Astrocyte of the hippocampus (primary cell): ENCODE measurements at regions not wholly inside any gene's neighbourhood (a gene's known extent, or its start where the extent isn't known, plus 50 kb on each side); places are given as distances from the start of the nearest gene placed in this dataset.
A peak's percentile ranks its signal among the peaks of the same experiment; 100 is the strongest.

Experiments used
- DNase-seq: peaks from one replicate; pipeline ENCODE4 v3.0.0; 2011; ENCODE audit warnings: low read depth, low spot score

DNA sequence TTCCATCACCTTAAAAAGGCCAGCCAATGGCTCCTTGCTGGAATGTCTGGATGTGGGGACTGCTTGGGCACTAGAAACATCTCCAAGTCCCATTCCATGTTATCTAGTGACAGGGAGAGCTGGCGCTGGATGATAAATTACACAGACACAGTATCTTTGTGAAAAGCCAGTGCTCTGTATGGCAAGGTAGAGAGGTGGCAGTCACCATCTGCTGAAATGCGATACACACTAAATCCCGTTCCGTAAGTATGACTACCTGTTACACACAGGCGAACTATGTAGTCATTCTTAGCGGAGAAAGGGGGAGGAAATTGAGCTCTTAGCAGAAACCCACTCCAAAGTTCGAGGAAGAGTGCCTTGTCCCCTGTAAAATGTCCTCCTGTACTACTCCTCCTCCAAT is 81.0 kb upstream of the MYOCD start:
- no peak for DNase-seq

DNA sequence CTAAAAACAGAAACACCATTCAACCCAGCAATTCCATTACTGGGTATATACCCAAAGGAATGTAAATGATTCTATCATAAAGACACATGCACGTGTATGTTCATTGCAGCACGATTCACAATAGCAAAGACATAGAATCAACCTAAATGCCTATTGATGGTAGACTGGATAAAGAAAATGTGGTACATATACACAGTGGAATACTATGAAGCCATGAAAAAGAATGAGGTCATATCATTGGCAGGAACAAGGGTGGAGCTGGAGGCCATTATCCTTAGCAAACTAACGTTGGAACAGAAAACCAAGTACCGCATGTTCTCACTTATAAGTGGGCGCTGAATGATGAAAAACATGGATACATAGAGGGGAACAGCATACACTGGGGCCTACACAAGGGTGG is 77.2 kb upstream of the MYOCD start:
- DNase-seq = no peak

DNA sequence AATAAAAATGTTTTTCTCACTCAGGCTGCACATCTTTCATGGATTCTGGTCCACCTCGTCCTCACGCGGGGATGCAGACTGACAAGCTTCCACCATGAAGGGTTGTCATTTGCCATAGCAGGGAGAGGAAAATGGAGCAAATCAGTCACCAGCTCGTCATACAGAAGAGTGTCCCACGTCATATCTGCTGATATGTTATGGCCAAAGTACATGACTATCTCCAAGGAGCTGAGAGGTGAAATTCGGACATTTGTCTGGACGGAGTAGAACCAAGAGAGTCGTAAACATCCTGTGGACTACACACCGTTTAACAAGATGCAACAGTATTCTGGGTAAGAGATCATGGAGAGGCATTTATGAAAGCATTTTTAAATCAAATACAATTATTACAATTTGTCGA is 75.3 kb upstream of the MYOCD start:
- DNase-seq = no peak

DNA sequence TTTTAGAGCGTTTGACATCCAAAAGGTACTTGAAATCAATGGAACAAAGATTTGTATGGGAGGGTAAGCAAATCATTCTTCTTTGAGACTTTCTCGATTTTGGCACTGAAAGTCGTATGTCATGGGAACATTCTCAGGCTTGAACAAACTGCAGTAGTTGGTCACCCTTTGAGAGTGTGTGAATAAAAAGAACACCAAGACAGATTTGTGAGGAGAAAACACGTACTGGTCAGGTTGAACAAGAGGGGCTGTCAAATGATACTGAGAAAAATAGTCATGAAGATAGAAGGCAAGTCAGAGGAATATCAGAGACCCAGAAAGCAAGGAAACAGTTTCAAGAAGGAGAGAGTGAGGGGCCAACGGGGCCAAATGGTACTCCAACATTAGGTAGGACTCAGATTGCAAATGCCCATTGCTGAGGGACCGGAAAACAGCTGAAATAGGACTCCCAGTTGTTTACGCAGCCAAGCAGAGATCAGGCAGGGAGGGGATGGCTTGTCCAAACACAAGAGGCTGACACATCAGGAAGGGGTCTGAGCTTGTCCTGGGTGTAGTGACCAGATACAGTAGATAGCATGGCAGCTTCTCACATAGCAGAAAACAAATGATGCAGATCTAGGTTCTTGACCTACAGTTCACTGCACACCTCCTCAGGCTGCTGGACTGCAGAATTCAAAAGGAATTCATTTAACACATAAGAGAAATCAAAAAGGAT is 74.5 kb upstream of the MYOCD start:
- DNase-seq = no peak

DNA sequence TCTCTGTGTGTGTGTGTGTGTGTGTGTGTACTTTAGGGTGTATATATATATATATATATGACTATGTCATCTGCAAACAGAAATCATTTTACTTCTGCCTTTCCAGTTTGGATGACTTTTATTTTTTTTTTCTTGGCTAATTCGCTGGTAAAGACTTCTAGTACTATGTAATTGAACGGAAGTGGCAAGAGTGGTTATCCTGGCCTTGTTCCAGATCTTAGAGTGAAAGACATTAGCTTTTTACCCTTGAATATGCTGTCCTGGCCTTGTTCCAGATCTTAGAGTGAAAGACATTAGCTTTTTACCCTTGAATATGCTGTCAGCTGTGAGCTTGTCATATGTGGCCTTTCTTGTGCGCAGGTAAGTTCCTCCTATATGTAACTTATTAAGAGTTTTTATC is 72.7 kb upstream of the MYOCD start:
- peak; percentile 22 for DNase-seq

DNA sequence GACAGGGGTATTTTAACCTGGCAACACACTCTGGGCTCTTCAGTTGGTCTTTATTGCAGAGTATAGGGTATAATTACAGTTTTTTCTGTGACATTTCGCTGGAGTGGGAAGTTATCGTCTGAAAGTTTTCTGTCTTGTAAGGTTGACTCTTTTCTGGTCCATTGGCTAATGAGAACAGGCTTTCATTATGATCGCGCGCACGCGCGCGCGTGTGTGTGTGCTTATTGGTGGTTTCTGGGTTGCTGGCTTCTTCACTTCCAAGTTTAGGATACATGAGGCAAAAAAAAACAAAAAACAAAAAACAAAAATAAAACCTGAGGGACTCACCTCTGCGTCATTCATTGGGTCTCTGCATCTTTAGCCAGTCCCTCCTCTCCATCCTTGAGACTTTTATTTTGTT is 68.7 kb upstream of the MYOCD start:
- DNase-seq = no peak

DNA sequence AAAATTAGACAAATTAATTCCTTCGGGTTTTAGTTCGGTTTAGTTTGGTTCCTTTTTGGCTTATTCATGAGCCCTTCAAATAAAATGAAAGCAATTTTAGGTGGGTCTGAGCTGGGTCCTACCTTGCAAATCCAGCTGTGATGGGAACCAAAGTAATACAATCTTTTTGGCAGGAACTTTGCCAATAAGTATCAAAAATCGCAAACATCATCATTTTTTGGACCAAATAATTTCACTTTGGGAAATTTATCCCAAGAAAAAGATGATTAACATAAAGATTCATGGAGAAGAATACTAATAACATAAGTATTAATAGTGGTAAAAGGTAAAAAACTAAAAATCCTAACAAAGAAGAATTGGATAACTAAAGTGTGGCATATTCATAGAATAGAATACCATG is 67.8 kb upstream of the MYOCD start:
- no peak for DNase-seq

DNA sequence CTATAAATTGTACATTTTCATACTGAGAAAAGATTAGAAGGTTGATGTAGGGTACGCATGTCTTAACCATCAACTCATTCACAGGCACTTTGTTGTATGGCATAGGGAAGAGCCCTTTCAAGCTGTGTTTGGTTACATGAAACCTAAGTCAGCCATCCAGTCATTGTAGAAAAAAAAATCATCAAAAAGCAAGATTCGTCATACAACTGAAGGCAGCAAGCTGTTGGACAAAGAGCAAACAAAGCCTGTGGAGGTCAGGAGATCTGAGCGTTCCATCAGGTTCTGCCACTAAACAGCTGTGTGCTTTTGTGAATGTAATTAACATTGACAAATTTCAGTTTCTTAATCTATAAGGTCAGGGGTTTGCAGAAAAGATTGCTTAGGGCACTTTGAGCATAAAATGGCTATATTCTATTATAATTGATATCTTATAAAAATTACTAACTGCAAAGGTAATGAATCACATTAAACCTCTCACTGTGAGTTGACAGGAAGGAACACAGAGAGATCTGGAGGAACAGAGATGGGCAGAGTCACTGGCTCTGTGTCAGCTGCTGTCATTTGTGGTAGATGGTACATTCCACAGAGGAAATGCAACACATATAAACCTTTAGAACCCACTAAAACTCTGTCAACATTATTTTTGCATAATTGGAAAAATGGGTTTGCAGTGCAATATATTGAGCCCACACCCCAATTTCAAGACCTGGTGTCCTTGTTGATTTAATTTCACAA is 66.3 kb upstream of the MYOCD start:
- no peak for DNase-seq

DNA sequence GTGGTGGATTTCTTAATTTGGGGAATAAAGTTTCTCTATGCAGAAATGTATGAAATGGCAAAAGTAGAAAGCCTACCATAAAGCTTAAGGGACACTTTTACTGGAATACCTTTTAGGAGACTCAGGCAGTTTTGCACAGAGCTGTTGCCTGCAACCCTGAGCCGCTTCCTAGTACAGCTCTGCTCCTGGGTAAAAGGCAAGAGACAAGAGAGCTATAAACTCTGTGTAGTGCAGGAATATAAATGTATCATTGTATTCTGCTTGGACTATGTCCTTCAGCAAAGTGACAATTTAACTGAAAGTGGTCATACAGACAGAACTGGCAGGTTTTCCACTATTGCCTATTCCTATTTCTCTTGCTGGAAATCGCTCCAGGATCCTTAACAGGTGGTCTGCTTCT is 65.3 kb upstream of the MYOCD start:
- no peak for DNase-seq

DNA sequence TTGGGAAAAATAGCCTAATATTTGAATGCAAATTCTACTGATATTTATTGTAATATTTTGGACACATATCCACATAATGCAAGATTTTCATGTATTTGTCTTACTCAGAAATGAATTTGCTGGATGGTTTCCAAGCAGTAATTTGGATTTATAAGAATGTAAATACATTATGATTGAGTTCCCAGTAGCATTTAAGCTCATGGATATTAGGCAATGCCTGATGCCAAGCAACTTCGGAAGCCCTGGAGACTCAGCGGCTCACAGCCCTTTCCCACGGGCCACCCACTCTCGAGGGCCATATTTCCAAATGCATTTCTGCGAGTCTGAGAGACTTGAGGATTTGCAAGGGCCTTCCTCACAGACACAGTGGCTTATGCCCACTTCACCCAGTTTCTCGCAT is 62.1 kb upstream of the MYOCD start:
- no peak for DNase-seq

DNA sequence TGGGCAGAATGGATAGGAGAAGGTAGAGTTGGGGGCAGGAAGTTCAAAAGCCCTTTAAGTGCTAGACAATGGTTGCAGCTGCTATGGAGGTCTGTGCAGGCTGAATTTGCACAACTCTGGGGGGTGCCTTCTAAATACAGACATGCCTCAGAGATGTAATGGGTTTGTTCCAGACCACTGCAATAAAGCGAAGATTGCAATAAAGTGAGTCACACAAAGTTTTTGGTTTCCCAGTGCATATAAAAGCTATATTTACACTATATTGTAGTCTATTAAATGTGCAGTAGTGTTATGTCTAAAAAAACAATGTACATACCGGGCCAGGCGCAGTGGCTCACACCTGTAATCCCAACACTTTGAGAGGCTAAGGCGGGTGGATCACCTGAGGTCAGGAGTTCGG is 60.5 kb upstream of the MYOCD start:
- DNase-seq = peak; percentile 29

DNA sequence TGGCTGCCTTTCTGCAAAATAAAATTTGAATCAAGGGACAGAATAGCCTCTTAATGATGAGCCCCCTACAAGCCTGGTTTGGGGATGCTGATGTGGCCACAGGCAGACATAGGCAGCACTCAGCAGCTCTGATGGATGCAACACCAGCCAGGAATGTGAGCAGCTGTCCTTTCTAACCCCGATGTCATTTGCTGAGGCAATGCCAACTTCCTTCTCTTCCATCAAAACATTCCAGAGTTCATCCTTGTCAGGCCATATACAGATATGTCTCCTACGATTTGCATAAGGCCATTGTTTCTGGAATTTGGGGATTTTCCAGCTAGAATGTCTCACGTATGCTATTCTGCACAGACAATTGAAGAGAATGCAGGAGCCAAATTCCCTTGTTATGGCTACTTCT is 52.1 kb upstream of the MYOCD start:
- DNase-seq = no peak
